Activated T-cell treated with anti-CD3 and anti-CD28 coated beads, Interleukin-2, amount 50 U/mL, for 24 hours (primary cell): ENCODE measurements at regions not wholly inside any gene's neighbourhood (a gene's known extent, or its start where the extent isn't known, plus 50 kb on each side); places are given as distances from the start of the nearest gene placed in this dataset.
"Not testable (repeated sequence)": the region's sequence is repeated elsewhere in the genome, so short reads cannot be mapped to it uniquely, and the experiment has no call there.

Source experiments
- DNase-seq: peaks from one replicate; pipeline ENCODE4 v3.0.0-alpha.2; 2020
- H3K27ac Mint-ChIP-seq: 2 replicates; pipeline ENCODE4 v1.8.0; 2020; ENCODE audit warnings: mild to moderate bottlenecking, mixed read lengths
- H3K27me3 Mint-ChIP-seq: 2 replicates; pipeline ENCODE4 v1.8.0; 2020; ENCODE audit warnings: mixed read lengths
- H3K36me3 Mint-ChIP-seq: 2 replicates; pipeline ENCODE4 v1.8.0; 2020; ENCODE audit warnings: low read depth, mixed read lengths
- H3K4me1 Mint-ChIP-seq: 2 replicates; pipeline ENCODE4 v1.8.0; 2020; ENCODE audit warnings: low read depth, mixed read lengths
- H3K4me3 Mint-ChIP-seq: 2 replicates; pipeline ENCODE4 v1.8.0; 2020; ENCODE audit warnings: mild to moderate bottlenecking, moderate library complexity, mixed read lengths
- H3K9me3 Mint-ChIP-seq: 2 replicates; pipeline ENCODE4 v1.8.0; 2020; ENCODE audit warnings: mixed read lengths

DNA sequence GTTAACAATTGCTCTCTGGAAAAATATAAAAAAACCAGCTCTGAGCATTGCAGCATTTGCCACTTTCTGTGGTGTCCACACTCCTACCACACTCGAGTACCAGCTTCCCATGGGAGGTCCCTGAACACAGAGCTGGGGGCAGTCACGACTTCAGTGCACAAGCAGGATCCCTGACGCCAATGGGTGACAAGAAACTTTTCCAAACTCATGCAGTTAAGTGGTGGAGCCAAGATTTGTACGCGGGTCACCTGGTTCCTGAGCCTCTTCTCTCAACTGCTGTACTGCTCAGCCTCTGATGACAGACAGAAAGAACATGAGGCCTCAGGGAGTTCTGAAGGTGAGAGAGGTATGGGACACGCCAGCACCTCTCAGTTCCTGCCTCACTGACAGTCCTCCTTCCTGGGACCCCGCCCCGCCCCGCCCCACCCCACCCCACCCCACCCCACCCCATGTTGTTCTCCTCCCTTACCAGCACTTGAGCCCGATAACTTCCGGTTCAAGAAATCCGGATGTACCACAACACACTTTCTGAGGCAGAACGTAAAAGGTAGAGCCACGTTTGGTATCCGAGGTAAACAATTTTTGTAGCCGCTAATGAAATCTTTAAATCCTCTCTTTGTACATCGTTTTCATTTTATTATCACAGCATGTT, 287.6 kb downstream of the MYCN start:
- Mint-ChIP-seq H3K36me3 (no peaks in the 10 kb centered on the region), H3K4me3 (no peak overlapping the region), H3K4me1 (no peaks in the 10 kb centered on the region), H3K27ac (no peak overlapping the region), H3K27me3 (no peaks in the 10 kb centered on the region), H3K9me3 (no peaks in the 10 kb centered on the region)
- DNase-seq, result no peak

DNA sequence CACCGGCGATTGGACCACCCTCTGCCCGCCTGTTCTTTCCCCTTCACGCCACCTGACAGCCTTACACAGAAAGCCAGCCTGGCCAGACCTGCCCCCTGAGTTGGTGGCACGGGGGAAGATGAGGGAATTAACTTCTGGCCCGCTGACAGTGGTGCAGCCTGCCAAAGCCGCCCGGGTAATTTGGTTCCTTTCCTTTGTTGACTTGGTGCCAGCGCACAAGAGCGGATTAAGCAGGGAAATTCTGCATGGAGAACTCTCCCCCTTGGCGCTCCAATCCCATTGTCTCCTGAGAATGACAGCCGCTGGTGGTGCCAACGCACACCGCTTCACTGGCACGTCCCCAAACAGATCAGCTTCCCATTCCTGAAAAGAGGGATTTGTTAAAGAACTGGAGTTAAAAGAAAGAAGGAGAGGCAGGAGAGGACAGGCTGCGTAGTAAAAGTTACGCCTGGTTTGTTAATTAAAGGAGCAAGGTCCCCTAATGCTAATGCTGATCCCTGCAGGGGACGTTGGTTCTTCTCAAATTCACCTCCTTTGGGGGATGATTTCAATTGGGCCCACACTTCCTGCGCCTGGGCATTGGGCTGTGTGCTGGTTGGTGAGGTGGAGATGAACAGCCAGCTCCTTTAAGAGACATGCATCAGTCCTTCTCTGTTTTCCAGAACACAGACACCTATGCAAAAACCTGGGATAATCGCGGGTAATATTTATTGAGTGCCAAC, 286.8 kb downstream of the MYCN start:
- DNase-seq, result no peak
- Mint-ChIP-seq H3K27me3 (no peaks in the 10 kb centered on the region), H3K9me3 (no peaks in the 10 kb centered on the region), H3K4me3 (no peak overlapping the region), H3K27ac (no peak overlapping the region), H3K36me3 (no peaks in the 10 kb centered on the region), H3K4me1 (no peaks in the 10 kb centered on the region)

GRCh38 chr2:16226381-16226780, 286.0 kb downstream of the MYCN start:
- Mint-ChIP-seq H3K27me3 (no peaks in the 10 kb centered on the region), H3K9me3 (no peaks in the 10 kb centered on the region), H3K4me3 (no peak overlapping the region), H3K27ac (no peak overlapping the region), H3K4me1 (no peaks in the 10 kb centered on the region), H3K36me3 (no peaks in the 10 kb centered on the region)
- no peak for DNase-seq

- DNase-seq, result no peak
- Mint-ChIP-seq H3K36me3 (no peaks in the 10 kb centered on the region), H3K9me3 (no peaks in the 10 kb centered on the region), H3K4me1 (no peaks in the 10 kb centered on the region), H3K4me3 (no peak overlapping the region), H3K27me3 (no peaks in the 10 kb centered on the region), H3K27ac (no peak overlapping the region)
These were observed 285.2 kb downstream of the MYCN start for GRCh38 chr2:16225545-16225944.

DNA sequence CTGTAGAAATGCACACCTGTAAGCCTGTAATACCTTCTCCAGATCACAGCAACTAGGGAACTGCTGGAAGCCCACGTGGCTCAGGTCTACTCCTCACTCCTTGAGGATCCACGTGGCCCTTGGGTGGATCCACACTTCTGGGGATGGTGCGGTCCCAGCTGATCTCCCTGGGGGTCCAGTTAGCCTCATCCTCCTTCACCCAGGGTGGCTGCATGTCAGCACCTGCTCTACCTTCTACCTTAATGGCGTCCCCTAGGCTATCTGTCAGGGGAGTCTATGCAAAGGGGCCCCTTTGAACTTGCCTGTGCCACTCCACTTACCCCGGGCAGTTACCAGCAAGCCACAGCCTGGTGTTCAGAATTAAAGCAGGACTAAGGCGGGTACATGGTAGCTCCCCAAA, 284.7 kb downstream of the MYCN start:
- no peak for DNase-seq
- Mint-ChIP-seq H3K4me3 (no peak overlapping the region), H3K36me3 (no peaks in the 10 kb centered on the region), H3K9me3 (no peaks in the 10 kb centered on the region), H3K4me1 (no peaks in the 10 kb centered on the region), H3K27ac (no peak overlapping the region), H3K27me3 (no peaks in the 10 kb centered on the region)

GRCh38 chr2:16224298-16225045, 284.1 kb downstream of the MYCN start:
- Mint-ChIP-seq H3K36me3 (no peaks in the 10 kb centered on the region), H3K4me3 (no peak overlapping the region), H3K27me3 (no peaks in the 10 kb centered on the region), H3K4me1 (no peaks in the 10 kb centered on the region), H3K9me3 (no peaks in the 10 kb centered on the region), H3K27ac (no peak overlapping the region)
- no peak for DNase-seq

- Mint-ChIP-seq H3K27ac (no peak overlapping the region), H3K4me3 (no peak overlapping the region), H3K27me3 (no peaks in the 10 kb centered on the region), H3K9me3 (no peaks in the 10 kb centered on the region), H3K36me3 (no peaks in the 10 kb centered on the region), H3K4me1 (no peaks in the 10 kb centered on the region)
- DNase-seq, result no peak
These were observed 283.5 kb downstream of the MYCN start for GRCh38 chr2:16223841-16224177.

GRCh38 chr2:16223161-16223840, 283.0 kb downstream of the MYCN start:
- no peak for DNase-seq
- no peak overlapping the region for H3K27ac Mint-ChIP-seq
- no peaks in the 10 kb centered on the region for H3K27me3 Mint-ChIP-seq
- no peaks in the 10 kb centered on the region for H3K36me3 Mint-ChIP-seq
- no peaks in the 10 kb centered on the region for H3K9me3 Mint-ChIP-seq
- no peak overlapping the region for H3K4me3 Mint-ChIP-seq
- H3K4me1 Mint-ChIP-seq, result no peaks in the 10 kb centered on the region

DNA sequence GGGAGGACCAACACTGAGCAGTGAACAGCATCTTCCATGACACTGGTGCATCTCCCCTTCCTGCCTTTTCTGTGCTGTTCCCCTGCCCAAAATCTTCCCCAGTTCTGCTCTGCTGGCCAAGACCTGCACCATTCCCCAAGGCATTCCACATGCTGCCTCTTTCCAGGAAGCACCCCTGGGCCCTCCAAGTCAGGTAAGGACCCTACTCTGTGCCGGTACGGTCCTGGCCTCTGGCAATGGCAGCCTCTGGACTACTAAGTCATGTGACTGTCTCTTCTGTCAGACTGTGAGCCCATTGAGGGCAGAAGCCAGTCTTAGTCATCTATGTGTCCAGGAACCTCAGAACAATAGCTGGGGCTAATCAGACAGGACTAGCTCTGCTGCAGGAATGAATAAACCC, 282.0 kb downstream of the MYCN start:
- no peaks in the 10 kb centered on the region for H3K27me3 Mint-ChIP-seq
- no peak for DNase-seq
- H3K9me3 Mint-ChIP-seq, result no peaks in the 10 kb centered on the region
- H3K4me3 Mint-ChIP-seq, result no peak overlapping the region
- H3K4me1 Mint-ChIP-seq, result no peaks in the 10 kb centered on the region
- H3K27ac Mint-ChIP-seq, result no peak overlapping the region
- no peaks in the 10 kb centered on the region for H3K36me3 Mint-ChIP-seq

GRCh38 chr2:16221461-16222010, 281.2 kb downstream of the MYCN start:
- DNase-seq, result no peak
- H3K36me3 Mint-ChIP-seq, result no peaks in the 10 kb centered on the region
- H3K9me3 Mint-ChIP-seq, result no peaks in the 10 kb centered on the region
- no peak overlapping the region for H3K4me3 Mint-ChIP-seq
- no peaks in the 10 kb centered on the region for H3K27me3 Mint-ChIP-seq
- no peaks in the 10 kb centered on the region for H3K4me1 Mint-ChIP-seq
- H3K27ac Mint-ChIP-seq, result no peak overlapping the region

DNA sequence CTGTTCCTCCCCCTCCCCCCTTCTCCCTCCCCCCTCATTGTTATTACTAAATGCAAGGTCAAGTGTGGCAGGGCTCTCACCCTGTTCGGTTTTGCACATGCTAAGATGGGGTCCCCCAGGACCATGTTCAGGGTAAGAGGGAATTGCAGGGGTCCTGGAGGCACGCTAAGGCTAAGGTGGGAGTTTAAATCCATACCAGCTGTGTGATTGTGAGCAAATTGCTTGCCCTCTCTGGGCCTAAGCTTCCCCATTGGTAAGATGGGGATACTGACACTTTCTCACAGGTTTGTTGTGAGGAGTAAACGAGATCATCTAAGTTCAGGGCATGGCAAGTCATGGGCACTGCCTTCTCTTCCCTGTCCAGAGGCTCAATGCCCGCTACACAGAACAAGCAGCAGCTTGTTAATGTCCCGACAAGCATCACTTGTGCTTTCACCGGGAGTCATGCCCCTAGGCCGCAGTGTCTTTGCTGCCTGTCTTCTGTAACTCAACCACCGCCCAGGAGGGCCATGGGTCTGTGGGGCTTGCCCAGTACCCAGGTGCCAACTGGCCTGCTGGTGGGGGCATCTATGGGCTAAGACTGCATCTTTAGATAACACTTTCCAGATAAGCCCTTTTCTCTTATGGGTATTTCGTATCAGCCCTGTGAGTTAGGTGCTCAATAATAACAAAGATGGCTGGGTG, 279.1 kb downstream of the MYCN start:
- H3K27ac Mint-ChIP-seq, result no peak overlapping the region
- no peaks in the 10 kb centered on the region for H3K9me3 Mint-ChIP-seq
- H3K4me1 Mint-ChIP-seq, result no peaks in the 10 kb centered on the region
- H3K36me3 Mint-ChIP-seq, result no peaks in the 10 kb centered on the region
- DNase-seq, result no peak
- no peak overlapping the region for H3K4me3 Mint-ChIP-seq
- no peaks in the 10 kb centered on the region for H3K27me3 Mint-ChIP-seq

DNA sequence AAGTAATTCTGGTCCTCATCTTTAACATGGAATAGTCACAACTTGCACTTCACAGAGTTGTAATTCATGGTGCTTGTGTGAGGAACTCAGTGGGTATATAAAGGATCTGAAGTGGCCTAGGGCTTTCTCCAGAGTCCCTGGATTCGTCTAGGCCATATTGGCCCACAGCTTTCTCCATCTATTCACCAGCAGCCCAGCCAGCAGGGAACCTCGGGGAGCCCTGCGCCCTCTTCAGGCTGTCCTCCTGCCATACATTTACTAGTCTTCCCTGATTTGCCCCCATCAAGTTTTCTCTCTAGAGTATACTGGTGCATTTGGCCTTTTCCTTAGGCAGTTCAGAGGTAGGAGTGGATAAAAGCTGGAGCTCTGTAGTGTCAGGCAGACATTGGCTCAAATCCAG, 278.3 kb downstream of the MYCN start:
- Mint-ChIP-seq H3K36me3 (no peaks in the 10 kb centered on the region), H3K27me3 (no peaks in the 10 kb centered on the region), H3K4me3 (no peak overlapping the region), H3K27ac (no peak overlapping the region), H3K9me3 (no peaks in the 10 kb centered on the region), H3K4me1 (no peaks in the 10 kb centered on the region)
- DNase-seq, result no peak

- no peak for DNase-seq
- no peaks in the 10 kb centered on the region for H3K9me3 Mint-ChIP-seq
- H3K27ac Mint-ChIP-seq, result no peak overlapping the region
- H3K36me3 Mint-ChIP-seq, result no peaks in the 10 kb centered on the region
- H3K27me3 Mint-ChIP-seq, result no peaks in the 10 kb centered on the region
- H3K4me1 Mint-ChIP-seq, result no peaks in the 10 kb centered on the region
- no peak overlapping the region for H3K4me3 Mint-ChIP-seq
These were observed 277.8 kb downstream of the MYCN start for GRCh38 chr2:16218161-16218560.

DNA sequence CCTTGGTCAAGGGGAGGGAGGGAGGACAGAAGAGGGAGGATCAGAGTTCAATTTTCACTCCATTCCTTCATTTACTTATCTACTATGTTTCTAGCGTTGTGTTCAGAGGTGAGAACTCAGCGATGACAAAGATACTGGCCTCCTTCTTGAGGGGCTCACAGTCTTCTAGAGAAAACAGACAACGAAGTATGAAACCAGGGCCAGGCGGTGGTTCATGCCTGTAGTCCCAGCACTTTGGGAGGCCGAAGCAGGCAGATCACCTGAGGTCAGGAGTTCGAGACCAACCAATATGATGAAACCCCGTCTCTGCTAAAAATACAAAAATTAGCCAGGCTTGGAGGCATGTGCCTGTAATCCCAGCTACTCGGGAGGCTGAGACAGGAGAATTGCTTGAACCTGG, 277.4 kb downstream of the MYCN start:
- H3K27ac Mint-ChIP-seq, DNase-seq, H3K4me3 Mint-ChIP-seq, H3K27me3 Mint-ChIP-seq, H3K9me3 Mint-ChIP-seq, H3K4me1 Mint-ChIP-seq, H3K36me3 Mint-ChIP-seq: not testable (repeated sequence)
